Activated T-cell treated with anti-CD3 and anti-CD28 coated beads, Interleukin-2, amount 50 U/mL, for 72 hours (primary cell): ENCODE measurements at regions not wholly inside any gene's neighbourhood (a gene's known extent, or its start where the extent isn't known, plus 50 kb on each side); places are given as distances from the start of the nearest gene placed in this dataset.

Source experiments
- ATAC-seq, 2 donors: fragments of 150-1000 bp; cut with Tn5 transposase; replicated peaks in 1 of 2; 2 replicates each; pipeline ENCODE4 v1.10.0; 2021; ENCODE audit warnings: moderate library complexity in 2 of 2, mild to moderate bottlenecking in 1 of 2
- DNase-seq, 2 donors: peaks; one replicate each; pipeline ENCODE4 v3.0.0; 2021 to 2022; ENCODE audit warnings: mixed read lengths in 1 of 2
- H3K27ac Mint-ChIP-seq: one replicate; pipeline ENCODE4 v1.8.0; 2022; ENCODE audit warnings: mild to moderate bottlenecking, moderate library complexity, mixed read lengths
- H3K27me3 Mint-ChIP-seq: one replicate; pipeline ENCODE4 v1.8.0; 2022; ENCODE audit warnings: low read depth, mixed read lengths
- H3K36me3 Mint-ChIP-seq, 2 donors: one replicate each; pipeline ENCODE4 v1.8.0; 2022; ENCODE audit warnings: mixed read lengths in 2 of 2, mild to moderate bottlenecking in 1 of 2; ENCODE audit not compliant: insufficient read depth in 2 of 2
- H3K4me1 Mint-ChIP-seq: one replicate; pipeline ENCODE4 v1.8.0; 2022; ENCODE audit warnings: low read depth, mixed read lengths
- H3K4me3 Mint-ChIP-seq, 2 donors: one replicate each; pipeline ENCODE4 v1.8.0; 2022; ENCODE audit warnings: mild to moderate bottlenecking in 2 of 2, mixed read lengths in 2 of 2, moderate library complexity in 2 of 2
- H3K9me3 Mint-ChIP-seq, 2 donors: one replicate each; pipeline ENCODE4 v1.8.0; 2022; ENCODE audit warnings: mixed read lengths in 2 of 2

- ATAC-seq, result peak; percentile 57 to 62
- Mint-ChIP-seq H3K27me3 (peaks cover 61% of the 10 kb centered on the region), H3K9me3 (no peaks in the 10 kb centered on the region), H3K36me3 (no peaks in the 10 kb centered on the region), H3K27ac (no peak overlapping the region), H3K4me3 (peak overlapping the region; percentile 85 to 90), H3K4me1 (peaks cover 13% of the 10 kb centered on the region)
- peak; percentile 21 to 35 for DNase-seq
Measured at GRCh38 chr2:176554101-176555048, 285.1 kb downstream of the MTX2 start.

- Mint-ChIP-seq H3K4me3 (no peak overlapping the region), H3K27ac (no peak overlapping the region), H3K9me3 (no peaks in the 10 kb centered on the region), H3K27me3 (peaks cover 68% of the 10 kb centered on the region), H3K36me3 (no peaks in the 10 kb centered on the region), H3K4me1 (peaks cover 13% of the 10 kb centered on the region)
- no peak for ATAC-seq
- no peak for DNase-seq
Measured at GRCh38 chr2:176555112-176555511, 285.9 kb downstream of the MTX2 start.

- Mint-ChIP-seq H3K36me3 (no peaks in the 10 kb centered on the region), H3K9me3 (no peaks in the 10 kb centered on the region), H3K27ac (no peak overlapping the region), H3K4me3 (no peak overlapping the region), H3K4me1 (peaks cover 13% of the 10 kb centered on the region), H3K27me3 (peaks cover 75% of the 10 kb centered on the region)
- ATAC-seq (no peak), DNase-seq (no peak)
Measured at GRCh38 chr2:176555781-176556180, 286.5 kb downstream of the MTX2 start.

- no peak for DNase-seq
- Mint-ChIP-seq H3K27me3 (peaks cover 81% of the 10 kb centered on the region), H3K9me3 (no peaks in the 10 kb centered on the region), H3K36me3 (no peaks in the 10 kb centered on the region), H3K4me1 (peaks cover 13% of the 10 kb centered on the region), H3K27ac (no peak overlapping the region), H3K4me3 (no peak overlapping the region)
- no peak for ATAC-seq
Measured at GRCh38 chr2:176556373-176556772, 287.1 kb downstream of the MTX2 start.

GRCh38 chr2:176557821-176558220 lies 288.6 kb downstream of the MTX2 start:
- ATAC-seq (no peak), DNase-seq (no peak)
- no peaks in the 10 kb centered on the region for H3K36me3 Mint-ChIP-seq
- H3K9me3 Mint-ChIP-seq, result no peaks in the 10 kb centered on the region
- H3K4me1 Mint-ChIP-seq, result peaks cover 13% of the 10 kb centered on the region
- no peak overlapping the region for H3K4me3 Mint-ChIP-seq
- H3K27ac Mint-ChIP-seq, result no peak overlapping the region
- H3K27me3 Mint-ChIP-seq, result peaks cover 91% of the 10 kb centered on the region

- Mint-ChIP-seq H3K27ac (no peak overlapping the region), H3K9me3 (no peaks in the 10 kb centered on the region), H3K27me3 (peaks cover 91% of the 10 kb centered on the region), H3K4me1 (peaks cover 10% of the 10 kb centered on the region), H3K36me3 (no peaks in the 10 kb centered on the region), H3K4me3 (no peak overlapping the region)
- ATAC-seq (peak; percentile 20 to 23), DNase-seq (no peak)
Measured at GRCh38 chr2:176558574-176559140, 289.4 kb downstream of the MTX2 start.

- no peaks in the 10 kb centered on the region for H3K36me3 Mint-ChIP-seq
- no peak for ATAC-seq
- H3K27me3 Mint-ChIP-seq, result peaks cover 87% of the 10 kb centered on the region
- no peak overlapping the region for H3K27ac Mint-ChIP-seq
- H3K4me1 Mint-ChIP-seq, result no peaks in the 10 kb centered on the region
- H3K4me3 Mint-ChIP-seq, result no peak overlapping the region
- H3K9me3 Mint-ChIP-seq, result no peaks in the 10 kb centered on the region
- no peak for DNase-seq
Measured at GRCh38 chr2:176560296-176560695, 291.1 kb downstream of the MTX2 start.

GRCh38 chr2:176561706-176562105 lies 292.5 kb downstream of the MTX2 start:
- DNase-seq (no peak), ATAC-seq (no peak)
- Mint-ChIP-seq H3K4me3 (no peak overlapping the region), H3K9me3 (no peaks in the 10 kb centered on the region), H3K4me1 (no peaks in the 10 kb centered on the region), H3K36me3 (no peaks in the 10 kb centered on the region), H3K27me3 (peaks cover 73% of the 10 kb centered on the region), H3K27ac (no peak overlapping the region)

GRCh38 chr2:176562359-176563078 lies 293.3 kb downstream of the MTX2 start:
- no peak for DNase-seq
- Mint-ChIP-seq H3K27ac (no peak overlapping the region), H3K4me3 (no peak overlapping the region), H3K36me3 (no peaks in the 10 kb centered on the region), H3K9me3 (no peaks in the 10 kb centered on the region), H3K27me3 (peaks cover 65% of the 10 kb centered on the region), H3K4me1 (no peaks in the 10 kb centered on the region)
- ATAC-seq, result no peak

- Mint-ChIP-seq H3K27ac (no peak overlapping the region), H3K4me1 (no peaks in the 10 kb centered on the region), H3K27me3 (peaks cover 56% of the 10 kb centered on the region), H3K9me3 (no peaks in the 10 kb centered on the region), H3K36me3 (no peaks in the 10 kb centered on the region), H3K4me3 (no peak overlapping the region)
- DNase-seq (no peak), ATAC-seq (no peak)
Measured at GRCh38 chr2:176565641-176566323, 296.5 kb downstream of the MTX2 start.

GRCh38 chr2:176566496-176566895 lies 297.3 kb downstream of the MTX2 start:
- H3K27ac Mint-ChIP-seq, result no peak overlapping the region
- DNase-seq, result no peak
- no peaks in the 10 kb centered on the region for H3K4me1 Mint-ChIP-seq
- no peaks in the 10 kb centered on the region for H3K9me3 Mint-ChIP-seq
- H3K4me3 Mint-ChIP-seq, result no peak overlapping the region
- no peaks in the 10 kb centered on the region for H3K36me3 Mint-ChIP-seq
- no peak for ATAC-seq
- peaks cover 49% of the 10 kb centered on the region for H3K27me3 Mint-ChIP-seq

- no peak for ATAC-seq
- Mint-ChIP-seq H3K4me3 (no peak overlapping the region), H3K36me3 (no peaks in the 10 kb centered on the region), H3K4me1 (no peaks in the 10 kb centered on the region), H3K27ac (no peak overlapping the region), H3K9me3 (no peaks in the 10 kb centered on the region), H3K27me3 (peaks cover 45% of the 10 kb centered on the region)
- no peak for DNase-seq
Measured at GRCh38 chr2:176566961-176567360, 297.7 kb downstream of the MTX2 start.

GRCh38 chr2:176567361-176567760 lies 298.1 kb downstream of the MTX2 start:
- Mint-ChIP-seq H3K27ac (no peak overlapping the region), H3K9me3 (no peaks in the 10 kb centered on the region), H3K27me3 (peaks cover 41% of the 10 kb centered on the region), H3K4me3 (no peak overlapping the region), H3K4me1 (no peaks in the 10 kb centered on the region), H3K36me3 (no peaks in the 10 kb centered on the region)
- no peak for ATAC-seq
- DNase-seq, result no peak
